Activated CD4-positive, alpha-beta T cell treated with anti-CD3 and anti-CD28 coated beads, Interleukin-2, amount 50 U/mL, for 48 hours (primary cell): ENCODE measurements at regions not wholly inside any gene's neighbourhood (a gene's known extent, or its start where the extent isn't known, plus 50 kb on each side); places are given as distances from the start of the nearest gene placed in this dataset.
"Not testable (repeated sequence)": the region's sequence is repeated elsewhere in the genome, so short reads cannot be mapped to it uniquely, and the experiment has no call there.

Experiments used
- DNase-seq, 2 experiments: peaks; one replicate each; pipeline ENCODE4 v3.0.0-alpha.2; 2020

GRCh38 chr9:33740958-33741357 is 54.4 kb upstream of the PRSS3 start:
- not testable (repeated sequence) for DNase-seq

DNA sequence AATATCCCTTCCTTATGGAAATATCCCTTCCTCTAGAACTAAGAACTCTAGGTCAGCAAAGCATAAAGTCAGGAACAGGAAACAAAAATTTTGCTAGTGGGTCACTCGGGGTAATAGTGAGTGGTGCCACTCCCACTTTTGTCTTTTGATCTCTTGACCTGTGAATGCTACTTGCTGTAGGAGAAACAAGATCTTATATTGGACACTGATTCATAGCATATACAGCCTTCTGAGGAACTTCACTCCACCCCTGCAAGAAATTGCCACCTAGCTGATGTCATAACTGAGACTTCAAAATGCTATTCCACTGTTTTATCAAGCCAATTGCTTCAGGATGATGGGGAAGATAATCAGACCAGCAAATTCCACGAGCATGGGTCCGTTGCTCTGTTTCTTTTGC is 53.3 kb upstream of the PRSS3 start:
- DNase-seq: no peak

- no peak for DNase-seq
Measured at GRCh38 chr9:33742519-33742918, 52.8 kb upstream of the PRSS3 start.
